GM21526 (cell line): ENCODE measurements at regions not wholly inside any gene's neighbourhood (a gene's known extent, or its start where the extent isn't known, plus 50 kb on each side); places are given as distances from the start of the nearest gene placed in this dataset.

Experiments
- ATAC-seq: cut with Tn5 transposase; IDR thresholded peaks from one replicate; pipeline ENCODE4 v1.9.1; 2021; ENCODE audit warnings: moderate library complexity; ENCODE audit not compliant: unreplicated experiment, low FRiP score

GRCh38 chr4:32798471-32799159 lies 2078.4 kb downstream of the PCDH7 start:
- ATAC-seq: no peak

- no peak for ATAC-seq
Measured at GRCh38 chr4:32824336-32824735, 2104.2 kb downstream of the PCDH7 start.

- ATAC-seq: no peak
Measured at GRCh38 chr4:32826169-32826568, 2106.0 kb downstream of the PCDH7 start.

DNA sequence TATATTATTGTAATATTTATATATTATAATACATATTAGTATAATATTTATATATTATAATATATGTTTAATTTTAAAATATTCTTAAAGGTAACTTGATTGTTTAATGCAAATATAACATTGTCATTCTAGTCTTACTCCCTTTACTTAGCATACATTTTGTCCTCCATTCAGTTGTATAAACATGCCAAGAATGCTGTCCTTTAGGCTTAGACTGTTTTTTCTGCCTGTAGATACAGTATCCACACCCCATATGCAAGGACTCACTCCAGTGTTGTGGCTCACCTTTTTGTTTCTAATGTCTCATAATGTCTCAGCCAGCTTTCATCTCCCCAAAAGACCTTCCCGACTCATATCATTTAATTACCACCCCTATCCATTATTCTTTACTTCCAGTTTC lies 2110.0 kb downstream of the PCDH7 start:
- ATAC-seq: no peak

- ATAC-seq: no peak
Measured at GRCh38 chr4:32831104-32831503, 2110.9 kb downstream of the PCDH7 start.

DNA sequence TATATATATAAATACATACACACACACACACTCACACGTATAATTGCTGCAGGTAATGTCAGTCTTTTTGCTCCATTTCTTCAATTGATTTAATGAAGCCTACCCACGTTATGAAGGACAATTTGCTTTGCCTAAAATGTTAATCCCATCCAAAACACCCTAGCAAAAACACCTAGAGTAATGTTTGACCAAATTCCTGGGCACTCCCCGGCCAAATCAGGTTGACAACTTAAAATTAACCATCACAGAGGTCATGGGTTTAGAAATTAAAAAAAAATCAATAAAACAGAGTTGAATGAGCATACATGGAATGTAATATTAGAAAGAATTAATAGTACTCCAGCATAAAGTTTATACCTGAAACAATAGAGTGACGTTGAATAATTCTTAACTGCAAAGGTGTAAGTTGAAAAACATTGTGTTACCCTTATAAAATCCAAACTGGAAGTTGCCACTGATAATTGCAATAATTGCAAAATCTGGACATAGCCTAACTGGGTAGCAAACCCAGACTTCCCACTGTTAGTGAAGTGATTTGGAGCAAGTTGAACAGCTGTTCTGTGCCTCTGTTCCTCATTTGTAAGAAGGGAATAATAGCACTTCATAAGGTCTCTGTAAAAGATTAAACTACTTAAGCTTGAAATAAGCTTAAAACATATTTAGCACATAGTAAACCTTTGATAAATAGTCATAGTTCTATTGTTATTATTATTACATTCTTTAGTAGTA lies 2120.5 kb downstream of the PCDH7 start:
- ATAC-seq: no peak

- no peak for ATAC-seq
Measured at GRCh38 chr4:32841217-32841616, 2121.0 kb downstream of the PCDH7 start.

DNA sequence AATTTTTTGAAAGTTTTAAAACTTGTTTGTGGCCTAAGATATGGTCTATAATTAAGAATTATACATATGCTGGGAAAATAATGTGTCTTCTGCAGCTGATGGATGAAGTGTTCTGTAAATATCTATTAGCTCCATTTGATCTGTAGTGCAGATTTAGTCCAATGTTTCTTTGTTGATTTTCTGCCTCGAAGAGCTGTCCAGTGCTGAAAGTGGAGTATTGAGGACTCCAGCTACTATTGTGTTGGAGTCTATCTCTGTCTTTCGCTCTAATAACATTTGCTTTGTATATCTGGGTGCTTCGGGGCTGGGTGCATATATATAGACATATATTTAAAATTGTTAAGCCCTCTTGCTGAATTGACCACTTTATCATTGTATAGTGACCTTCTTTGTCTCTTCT lies 2127.3 kb downstream of the PCDH7 start:
- ATAC-seq: no peak

- no peak for ATAC-seq
Measured at GRCh38 chr4:32855622-32856021, 2135.5 kb downstream of the PCDH7 start.

GRCh38 chr4:32858361-32858760 lies 2138.2 kb downstream of the PCDH7 start:
- ATAC-seq: no peak

DNA sequence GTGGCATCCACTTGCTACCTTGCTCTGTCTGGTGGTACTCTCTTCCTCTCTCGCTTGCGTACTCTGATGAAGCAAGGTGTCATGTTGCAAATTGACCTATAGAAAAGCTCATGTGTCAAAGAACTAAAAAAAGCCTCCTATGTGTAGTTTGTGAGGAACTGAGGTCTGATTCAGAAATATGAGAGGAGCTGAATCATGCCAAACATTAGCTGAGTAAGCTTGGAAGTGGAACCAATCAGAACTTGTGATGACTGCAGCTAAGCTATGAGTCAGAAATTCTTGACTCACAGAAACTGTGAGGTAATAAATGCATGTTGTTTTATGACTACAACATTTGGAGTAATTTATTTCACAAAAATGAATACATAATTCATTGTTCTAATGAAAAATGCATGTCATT lies 2138.8 kb downstream of the PCDH7 start:
- no peak for ATAC-seq

- ATAC-seq: no peak
Measured at GRCh38 chr4:32864713-32865351, 2144.7 kb downstream of the PCDH7 start.

GRCh38 chr4:32876546-32876945 lies 2156.4 kb downstream of the PCDH7 start:
- no peak for ATAC-seq

GRCh38 chr4:32879913-32880312 lies 2159.7 kb downstream of the PCDH7 start:
- ATAC-seq: no peak

GRCh38 chr4:32884198-32884597 lies 2164.0 kb downstream of the PCDH7 start:
- no peak for ATAC-seq

GRCh38 chr4:32890398-32890797 lies 2170.2 kb downstream of the PCDH7 start:
- no peak for ATAC-seq

GRCh38 chr4:32909053-32909452 lies 2188.9 kb downstream of the PCDH7 start:
- no peak for ATAC-seq

- ATAC-seq: no peak
Measured at GRCh38 chr4:32909736-32910135, 2189.6 kb downstream of the PCDH7 start.

DNA sequence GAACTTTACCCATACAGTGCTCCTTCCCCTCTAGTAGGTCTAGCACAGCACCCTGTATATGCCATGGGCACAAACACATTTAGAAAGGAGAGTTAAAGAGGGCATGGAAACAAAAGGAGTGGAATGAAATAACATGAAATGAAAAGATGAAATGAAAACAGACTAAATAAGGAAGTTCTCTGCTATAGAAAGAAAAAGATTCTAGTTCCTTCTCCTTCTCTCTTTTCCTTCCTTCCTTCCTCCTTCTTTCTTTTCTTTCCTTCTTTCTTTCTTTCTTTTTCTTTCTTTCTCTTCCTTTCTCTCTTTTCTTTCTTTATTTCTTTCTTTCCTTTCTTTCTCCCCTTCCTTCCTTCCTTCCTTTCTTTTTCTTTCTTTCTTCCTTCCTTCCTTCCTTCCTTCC lies 2197.4 kb downstream of the PCDH7 start:
- no peak for ATAC-seq

GRCh38 chr4:32929796-32930699 lies 2209.9 kb downstream of the PCDH7 start:
- ATAC-seq: no peak

GRCh38 chr4:32930700-32931099 lies 2210.5 kb downstream of the PCDH7 start:
- no peak for ATAC-seq
